ENCODE measurements at regions not wholly inside any gene's neighbourhood (a gene's known extent, or its start where the extent isn't known, plus 50 kb on each side); places are given as distances from the start of the nearest gene placed in this dataset.

GRCh38 chr12:59230334-59230733 is 310.0 kb upstream of the LRIG3 start:
- no peak for TF ChIP-seq POLR2A (IDR thresholded peaks at IDR 0.05)
- TF ChIP-seq, protein P1, sequence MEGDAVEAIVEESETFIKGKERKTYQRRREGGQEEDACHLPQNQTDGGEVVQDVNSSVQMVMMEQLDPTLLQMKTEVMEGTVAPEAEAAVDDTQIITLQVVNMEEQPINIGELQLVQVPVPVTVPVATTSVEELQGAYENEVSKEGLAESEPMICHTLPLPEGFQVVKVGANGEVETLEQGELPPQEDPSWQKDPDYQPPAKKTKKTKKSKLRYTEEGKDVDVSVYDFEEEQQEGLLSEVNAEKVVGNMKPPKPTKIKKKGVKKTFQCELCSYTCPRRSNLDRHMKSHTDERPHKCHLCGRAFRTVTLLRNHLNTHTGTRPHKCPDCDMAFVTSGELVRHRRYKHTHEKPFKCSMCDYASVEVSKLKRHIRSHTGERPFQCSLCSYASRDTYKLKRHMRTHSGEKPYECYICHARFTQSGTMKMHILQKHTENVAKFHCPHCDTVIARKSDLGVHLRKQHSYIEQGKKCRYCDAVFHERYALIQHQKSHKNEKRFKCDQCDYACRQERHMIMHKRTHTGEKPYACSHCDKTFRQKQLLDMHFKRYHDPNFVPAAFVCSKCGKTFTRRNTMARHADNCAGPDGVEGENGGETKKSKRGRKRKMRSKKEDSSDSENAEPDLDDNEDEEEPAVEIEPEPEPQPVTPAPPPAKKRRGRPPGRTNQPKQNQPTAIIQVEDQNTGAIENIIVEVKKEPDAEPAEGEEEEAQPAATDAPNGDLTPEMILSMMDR (IDR thresholded peaks at IDR 0.05), result no peak

Measured in esophagus squamous epithelium (tissue), 4 donors.